Transverse colon (tissue), 4 donors: ENCODE measurements at regions not wholly inside any gene's neighbourhood (a gene's known extent, or its start where the extent isn't known, plus 50 kb on each side); places are given as distances from the start of the nearest gene placed in this dataset.

Source experiments
- DNase-seq: peaks from one replicate; pipeline ENCODE4 v3.0.0-alpha.2; 2019
- H3K27ac ChIP-seq, 4 donors: fragments of 200-600 bp; sonication (generic); 2 replicates each; pipeline ENCODE4 v1.5.1; 2016 to 2018; ENCODE audit warnings: inconsistent platforms in 4 of 4
- H3K27me3 ChIP-seq: fragments of 200-600 bp; sonication (generic); 2 replicates; pipeline ENCODE4 v1.5.1; 2017; ENCODE audit warnings: inconsistent platforms
- H3K36me3 ChIP-seq, 4 donors: fragments of 200-600 bp; sonication (generic); 2 replicates each; pipeline ENCODE4 v1.5.1; 2017 to 2019; ENCODE audit warnings: inconsistent platforms in 4 of 4
- H3K4me1 ChIP-seq, 4 donors: fragments of 200-600 bp; sonication (generic); 2 replicates each; pipeline ENCODE4 v1.5.1; 2017 to 2020; ENCODE audit warnings: inconsistent platforms in 4 of 4
- H3K4me3 ChIP-seq, 4 donors: fragments of 200-600 bp; sonication (generic); 1 replicate in 1 of 4; 2 replicates in 3 of 4; pipeline versions ENCODE4 v1.5.1 to v1.6.1; 2017 to 2019; ENCODE audit warnings: inconsistent platforms in 4 of 4
- H3K9me3 ChIP-seq, 2 donors: fragments of 200-600 bp; sonication (generic); 2 replicates each; pipeline ENCODE4 v1.5.1; 2017 to 2019; ENCODE audit warnings: inconsistent platforms in 2 of 2
- EP300 ChIP-seq: sonication (generic); formaldehyde crosslinking; IDR thresholded peaks from one replicate; pipeline ENCODE4 v1.6.1; 2017; ENCODE audit warnings: antibody characterized with exemption, low read depth
- POLR2A ChIP-seq: fragments of 450-650 bp; IDR thresholded peaks from one replicate; pipeline ENCODE4 v1.6.1; 2016; ENCODE audit warnings: antibody characterized with exemption, mild to moderate bottlenecking, moderate library complexity
- POLR2AphosphoS5 ChIP-seq, 3 donors: sonication (generic); formaldehyde crosslinking; IDR thresholded peaks; one replicate each; pipeline ENCODE4 v1.6.1; 2016; ENCODE audit warnings: antibody characterized with exemption in 3 of 3
- WGBS, 2 donors: methylation state at CpG; one replicate each; pipeline ENCODE4 v1.1.5; 2018; ENCODE audit warnings: low coverage in 1 of 2; 5-methylcytosine and 5-hydroxymethylcytosine counted together
- in situ Hi-C, 4 donors: fragments of 200-750 bp; cut with MboI; loops; one replicate each; pipeline versions ENCODE4 v1.15.0 to v1.15.1; 2017; ENCODE audit warnings: low sequenced_read_pairs in 3 of 4, low pct_ligation_motif_present in 1 of 4, low pct_unique_long_range_greater_than_20kb in 1 of 4
- intact Hi-C: fragments of 100-400 bp; cut with DNase I; formaldehyde crosslinking; loops from one replicate; pipeline ENCODE4 v1.15.1; 2023; ENCODE audit warnings: low total_unique reads
- TF ChIP-seq, protein P1 (sequence below), 5 experiments: fragments of 200-600 bp in 3 of 5; fragments of 450-650 bp in 2 of 5; sonication (generic) in 3 of 5; IDR thresholded peaks; 1 replicate in 2 of 5; 2 replicates in 3 of 5; pipeline ENCODE4 v1.5.1; 2016 to 2017; ENCODE audit warnings: antibody characterized with exemption in 5 of 5, inconsistent platforms in 3 of 5, mild to moderate bottlenecking in 2 of 5, moderate library complexity in 1 of 5

DNA sequence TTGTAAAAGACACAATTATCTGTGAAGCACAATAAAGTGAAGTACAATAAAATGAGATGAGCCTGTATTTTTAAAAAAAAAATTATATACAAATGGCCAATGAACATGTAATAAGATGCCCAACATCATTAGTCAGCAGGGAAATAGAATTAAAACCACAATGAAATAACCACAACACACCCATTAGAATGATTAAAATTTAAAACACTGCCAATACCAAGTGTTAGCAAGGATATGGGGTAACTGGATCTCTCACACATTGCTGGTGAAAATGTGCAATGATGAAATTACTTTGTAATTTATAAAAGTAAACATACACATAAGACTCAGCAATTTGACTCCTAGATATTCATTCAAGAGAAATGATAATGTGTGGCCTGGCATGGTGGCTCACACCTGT lies 62.8 kb downstream of the SHOC1 start:
- Histone ChIP-seq H3K4me3 (no peak overlapping the region), H3K27ac (no peak overlapping the region), H3K36me3 (no peaks in the 10 kb centered on the region), H3K4me1 (no peaks in the 10 kb centered on the region), H3K27me3 (no peaks in the 10 kb centered on the region), H3K9me3 (peaks cover 0 to 5% of the 10 kb centered on the region in 2 donors)
- TF ChIP-seq, protein P1, sequence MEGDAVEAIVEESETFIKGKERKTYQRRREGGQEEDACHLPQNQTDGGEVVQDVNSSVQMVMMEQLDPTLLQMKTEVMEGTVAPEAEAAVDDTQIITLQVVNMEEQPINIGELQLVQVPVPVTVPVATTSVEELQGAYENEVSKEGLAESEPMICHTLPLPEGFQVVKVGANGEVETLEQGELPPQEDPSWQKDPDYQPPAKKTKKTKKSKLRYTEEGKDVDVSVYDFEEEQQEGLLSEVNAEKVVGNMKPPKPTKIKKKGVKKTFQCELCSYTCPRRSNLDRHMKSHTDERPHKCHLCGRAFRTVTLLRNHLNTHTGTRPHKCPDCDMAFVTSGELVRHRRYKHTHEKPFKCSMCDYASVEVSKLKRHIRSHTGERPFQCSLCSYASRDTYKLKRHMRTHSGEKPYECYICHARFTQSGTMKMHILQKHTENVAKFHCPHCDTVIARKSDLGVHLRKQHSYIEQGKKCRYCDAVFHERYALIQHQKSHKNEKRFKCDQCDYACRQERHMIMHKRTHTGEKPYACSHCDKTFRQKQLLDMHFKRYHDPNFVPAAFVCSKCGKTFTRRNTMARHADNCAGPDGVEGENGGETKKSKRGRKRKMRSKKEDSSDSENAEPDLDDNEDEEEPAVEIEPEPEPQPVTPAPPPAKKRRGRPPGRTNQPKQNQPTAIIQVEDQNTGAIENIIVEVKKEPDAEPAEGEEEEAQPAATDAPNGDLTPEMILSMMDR (IDR thresholded peaks at IDR 0.05) = no peak
- TF ChIP-seq POLR2AphosphoS5 (IDR thresholded peaks at IDR 0.05) (no peak), POLR2A (no peak), EP300 (no peak)
- in situ Hi-C loops = no loop called here
- no peak for DNase-seq
- intact Hi-C loops = no loop called here

DNA sequence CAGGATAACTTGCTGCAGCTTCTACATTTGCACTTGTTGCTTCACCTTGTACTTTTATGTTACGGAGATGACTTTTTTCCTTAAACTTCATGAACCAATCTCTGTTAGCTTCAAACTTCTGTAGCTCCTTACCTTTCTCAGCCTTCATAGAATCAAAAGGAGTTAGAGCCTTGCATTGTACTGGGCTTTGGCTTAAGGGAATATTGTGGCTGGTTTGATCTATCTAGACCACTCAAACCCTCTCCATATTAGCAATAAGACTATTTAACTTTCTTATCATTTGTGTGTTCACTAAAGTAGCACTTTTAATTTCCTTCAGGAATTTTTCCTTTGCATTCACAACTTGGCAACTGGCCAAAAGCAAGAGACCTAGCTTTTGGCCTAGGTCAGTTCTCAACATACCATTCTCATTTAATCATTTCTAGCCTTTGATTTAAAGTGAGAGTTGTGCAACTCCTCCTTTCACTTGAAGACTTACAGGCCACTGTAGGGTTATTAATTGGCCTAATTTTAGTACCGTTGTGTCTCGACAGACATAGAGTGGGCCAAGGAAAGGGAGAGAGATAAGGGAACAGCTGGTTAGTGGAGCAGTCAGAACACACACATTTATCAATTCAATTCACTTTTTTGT lies 63.7 kb downstream of the SHOC1 start:
- intact Hi-C loops (no loop called here), in situ Hi-C loops (no loop called here)
- Histone ChIP-seq H3K27me3 (no peaks in the 10 kb centered on the region), H3K27ac (no peak overlapping the region), H3K36me3 (no peaks in the 10 kb centered on the region), H3K4me3 (no peak overlapping the region), H3K9me3 (peaks cover 0 to 5% of the 10 kb centered on the region in 2 donors), H3K4me1 (no peaks in the 10 kb centered on the region)
- no peak for DNase-seq
- 88 to 100% methylated on average over 3 of the region's 3 CpGs for WGBS, 2 donors
- TF ChIP-seq POLR2A (no peak), POLR2AphosphoS5 (IDR thresholded peaks at IDR 0.05) (no peak), EP300 (no peak)
- TF ChIP-seq, protein P1 (IDR thresholded peaks at IDR 0.05) = no peak

DNA sequence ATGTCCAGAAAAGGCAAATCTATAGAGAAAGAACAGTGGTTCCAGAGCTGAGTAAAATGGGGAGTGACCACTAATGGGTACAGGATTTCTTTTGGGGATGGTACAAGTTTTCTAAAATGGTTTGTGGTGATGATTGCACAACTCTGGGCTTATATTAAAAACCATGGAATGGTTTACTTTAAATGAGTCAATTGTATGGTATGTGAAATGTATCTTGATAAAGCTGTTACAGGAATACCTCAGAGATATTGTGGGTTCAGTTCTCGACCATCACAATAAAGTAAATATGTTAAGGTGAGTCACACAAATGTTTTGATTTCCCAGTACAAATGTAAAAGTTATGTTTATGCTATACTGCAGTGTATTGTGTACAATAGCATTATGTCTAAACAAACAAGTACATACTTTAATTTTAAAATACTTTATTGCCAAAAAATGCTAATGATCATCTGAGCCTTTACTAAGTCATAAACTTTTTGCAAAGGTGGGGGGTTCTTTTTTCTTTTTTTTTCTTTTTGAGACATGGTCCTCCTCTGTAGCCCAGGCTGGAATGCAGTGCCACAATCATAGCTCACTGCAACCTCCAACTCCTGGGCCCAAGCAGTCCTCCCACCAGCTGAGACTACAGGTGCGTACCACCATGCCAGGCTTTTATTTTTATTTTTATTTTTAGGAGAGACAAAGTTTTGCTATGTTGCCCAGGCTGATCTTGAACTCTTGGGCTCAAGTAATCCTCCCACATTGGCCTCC lies 65.9 kb downstream of the SHOC1 start:
- intact Hi-C loops (no loop called here), in situ Hi-C loops (no loop called here)
- TF ChIP-seq EP300 (no peak), POLR2AphosphoS5 (IDR thresholded peaks at IDR 0.05) (no peak), POLR2A (no peak)
- TF ChIP-seq, protein P1 (IDR thresholded peaks at IDR 0.05) = no peak
- no peak for DNase-seq
- Histone ChIP-seq H3K4me1 (no peaks in the 10 kb centered on the region), H3K27ac (no peak overlapping the region), H3K36me3 (no peaks in the 10 kb centered on the region), H3K4me3 (no peak overlapping the region), H3K27me3 (no peaks in the 10 kb centered on the region), H3K9me3 (peaks cover 0 to 5% of the 10 kb centered on the region in 2 donors)
- WGBS, 2 donors = 67 to 68% methylated on average over 2 of the region's 2 CpGs

DNA sequence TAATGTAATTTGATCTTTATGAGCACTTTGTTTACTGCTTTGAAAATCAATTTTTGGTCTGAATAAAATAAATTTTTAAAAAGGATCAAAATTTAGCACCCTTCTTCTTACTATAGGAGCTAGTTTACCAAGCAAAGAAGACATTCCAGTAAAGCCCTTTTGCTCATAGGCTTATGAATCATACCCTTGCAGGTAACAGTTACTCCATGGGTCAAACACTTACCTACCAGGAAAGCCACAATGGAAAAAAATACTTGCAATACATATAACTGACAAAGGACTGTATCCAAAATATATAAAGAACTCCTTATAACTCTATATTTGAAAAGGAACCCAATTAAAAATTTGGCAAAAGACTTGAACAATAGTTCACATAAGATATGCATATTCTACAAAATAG lies 66.6 kb downstream of the SHOC1 start:
- in situ Hi-C loops (no loop called here), intact Hi-C loops (no loop called here)
- no peaks in the 10 kb centered on the region for H3K36me3 ChIP-seq
- peaks cover 0 to 5% of the 10 kb centered on the region in 2 donors for H3K9me3 ChIP-seq
- no peak overlapping the region for H3K27ac ChIP-seq
- H3K27me3 ChIP-seq = no peaks in the 10 kb centered on the region
- DNase-seq = no peak
- no peak overlapping the region for H3K4me3 ChIP-seq
- TF ChIP-seq POLR2A (no peak), POLR2AphosphoS5 (IDR thresholded peaks at IDR 0.05) (no peak), EP300 (no peak)
- TF ChIP-seq, protein P1 (IDR thresholded peaks at IDR 0.05) = no peak
- H3K4me1 ChIP-seq = no peaks in the 10 kb centered on the region
